NCI-H748 (cell line): ENCODE measurements at regions not wholly inside any gene's neighbourhood (a gene's known extent, or its start where the extent isn't known, plus 50 kb on each side); places are given as distances from the start of the nearest gene placed in this dataset.
"Not testable (repeated sequence)": the region's sequence is repeated elsewhere in the genome, so short reads cannot be mapped to it uniquely, and the experiment has no call there.

Source experiments
- DNase-seq: peaks from one replicate; lab custom pipeline; 2025; ENCODE audit not compliant: unreplicated experiment; lab: John Stamatoyannopoulos, UW

GRCh38 chr3:126292318-126293070 lies 64.7 kb downstream of the KLF15 start:
- no peak for DNase-seq

GRCh38 chr3:126291537-126291936 lies 65.7 kb downstream of the KLF15 start:
- DNase-seq = no peak

- DNase-seq = no peak
These were observed 66.1 kb downstream of the KLF15 start for GRCh38 chr3:126291061-126291460.

- no peak for DNase-seq
These were observed 66.9 kb downstream of the KLF15 start for GRCh38 chr3:126290325-126290724.

DNA sequence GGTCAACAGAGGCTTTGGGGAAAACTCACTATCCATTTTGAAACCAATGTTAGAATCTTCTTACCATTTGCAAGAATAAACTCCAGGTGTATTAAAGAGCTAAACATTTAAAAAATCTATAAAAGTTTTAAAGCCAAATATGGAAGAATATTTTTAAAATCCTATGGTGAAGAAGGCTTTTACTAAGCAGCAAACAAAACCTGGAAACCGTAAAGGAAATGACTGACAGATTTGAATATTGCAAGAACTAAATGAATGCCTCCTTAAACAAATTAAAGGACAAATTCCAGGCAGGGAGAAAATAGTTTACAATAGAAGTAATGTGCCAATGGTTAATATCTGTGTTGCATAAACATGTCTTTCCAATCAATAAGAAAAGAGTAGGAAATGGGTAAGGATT lies 68.1 kb downstream of the KLF15 start:
- DNase-seq = no peak

DNA sequence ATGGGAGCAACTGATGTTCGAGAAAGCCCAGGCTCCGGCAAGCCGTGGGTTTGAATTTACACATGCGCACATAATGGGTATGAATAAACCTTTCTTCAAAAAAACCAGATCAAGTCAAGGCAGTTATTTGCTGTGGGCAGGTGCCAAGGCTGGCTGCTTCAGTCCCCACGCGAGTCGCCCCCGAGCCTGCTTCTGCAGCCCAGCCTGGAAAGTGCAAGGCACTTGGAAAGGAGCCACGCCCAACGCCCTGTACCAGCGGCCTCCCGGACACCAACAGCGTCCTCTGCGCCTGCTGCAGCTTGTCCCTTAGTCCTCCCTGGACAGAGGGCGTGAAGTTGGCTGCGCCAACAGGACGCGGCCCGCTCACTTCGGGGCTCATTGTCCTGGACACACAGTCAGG lies 68.9 kb downstream of the KLF15 start:
- peak; percentile 49 for DNase-seq

DNA sequence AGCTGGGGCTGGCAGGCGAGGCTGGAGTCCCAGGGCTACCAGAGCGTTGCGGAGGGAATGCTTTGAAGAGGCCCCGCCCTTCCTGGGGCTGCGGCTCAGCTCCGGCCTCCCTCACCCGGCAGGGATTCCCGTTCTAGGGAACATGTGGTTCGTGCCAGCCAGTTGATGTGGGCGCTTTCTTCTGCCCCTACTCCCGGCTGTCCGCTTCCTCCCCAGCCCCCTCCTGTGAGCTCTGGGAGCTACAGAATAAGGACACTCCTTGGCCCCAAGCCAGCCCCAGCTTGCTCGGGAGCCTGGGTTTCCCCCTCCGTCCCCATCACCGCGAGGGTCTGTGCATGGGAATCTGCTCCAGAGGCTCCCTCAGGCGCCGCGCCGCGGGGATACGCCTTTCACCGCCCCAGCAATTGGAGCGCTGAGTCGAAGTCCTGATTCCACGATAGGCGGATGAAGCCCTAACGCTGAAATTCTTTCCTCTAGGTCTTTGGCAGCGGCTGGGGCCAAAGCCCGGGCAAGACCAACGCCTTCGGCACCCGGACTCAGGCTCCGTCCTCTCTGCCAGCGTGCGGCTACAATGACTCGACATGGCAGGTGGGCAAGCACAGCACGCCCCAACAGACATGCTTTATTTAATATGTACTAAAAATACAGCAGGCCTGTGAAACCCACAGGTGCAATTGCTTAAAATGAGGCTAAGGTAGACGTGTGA lies 69.5 kb downstream of the KLF15 start:
- DNase-seq = peak; percentile 63

GRCh38 chr3:126287171-126287535 lies 70.1 kb downstream of the KLF15 start:
- DNase-seq = no peak

DNA sequence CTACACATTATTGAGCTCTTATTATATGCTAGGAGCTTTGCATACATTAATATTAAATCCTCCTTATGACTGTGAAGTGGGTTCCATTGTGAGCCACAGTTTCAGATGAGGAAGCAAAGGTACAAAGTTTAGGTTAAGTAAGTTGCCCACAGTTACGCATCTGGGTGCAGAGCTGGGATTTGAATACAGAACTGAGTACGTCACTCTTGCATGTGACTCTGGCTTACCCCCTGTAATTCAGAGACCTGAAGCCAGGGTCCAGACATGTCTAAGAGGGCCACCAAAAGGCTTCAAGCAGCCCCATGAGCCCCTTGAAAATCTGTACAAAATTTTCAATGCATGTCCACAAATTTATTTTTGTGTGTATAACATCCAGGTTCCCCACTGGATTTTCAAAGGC lies 71.8 kb downstream of the KLF15 start:
- no peak for DNase-seq

GRCh38 chr3:126284258-126284904 lies 72.8 kb downstream of the KLF15 start:
- peak; percentile 3 for DNase-seq

- not testable (repeated sequence) for DNase-seq
These were observed 73.6 kb downstream of the KLF15 start for GRCh38 chr3:126283651-126284050.

DNA sequence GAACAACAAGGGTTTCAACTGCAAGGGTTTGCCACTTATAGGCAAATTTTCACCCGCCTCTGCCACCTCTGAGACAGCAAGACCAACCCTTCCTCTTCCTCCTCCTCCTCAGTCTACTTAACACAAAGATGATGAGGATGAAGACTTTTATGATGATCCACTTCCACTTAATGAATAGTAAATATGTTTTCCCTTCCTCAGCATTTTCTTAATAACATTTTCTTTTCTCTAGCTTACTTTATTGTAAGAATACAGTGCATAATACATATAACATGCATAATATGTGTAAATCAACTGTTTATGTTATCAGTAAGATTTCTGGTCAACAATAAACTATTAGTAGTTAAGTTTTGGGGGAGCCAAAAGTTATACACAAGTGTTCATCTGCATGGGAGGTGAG lies 77.4 kb downstream of the KLF15 start:
- DNase-seq = no peak

GRCh38 chr3:126277629-126278378 lies 79.4 kb downstream of the KLF15 start:
- DNase-seq = no peak

- no peak for DNase-seq
These were observed 81.6 kb downstream of the KLF15 start for GRCh38 chr3:126275620-126275904.

DNA sequence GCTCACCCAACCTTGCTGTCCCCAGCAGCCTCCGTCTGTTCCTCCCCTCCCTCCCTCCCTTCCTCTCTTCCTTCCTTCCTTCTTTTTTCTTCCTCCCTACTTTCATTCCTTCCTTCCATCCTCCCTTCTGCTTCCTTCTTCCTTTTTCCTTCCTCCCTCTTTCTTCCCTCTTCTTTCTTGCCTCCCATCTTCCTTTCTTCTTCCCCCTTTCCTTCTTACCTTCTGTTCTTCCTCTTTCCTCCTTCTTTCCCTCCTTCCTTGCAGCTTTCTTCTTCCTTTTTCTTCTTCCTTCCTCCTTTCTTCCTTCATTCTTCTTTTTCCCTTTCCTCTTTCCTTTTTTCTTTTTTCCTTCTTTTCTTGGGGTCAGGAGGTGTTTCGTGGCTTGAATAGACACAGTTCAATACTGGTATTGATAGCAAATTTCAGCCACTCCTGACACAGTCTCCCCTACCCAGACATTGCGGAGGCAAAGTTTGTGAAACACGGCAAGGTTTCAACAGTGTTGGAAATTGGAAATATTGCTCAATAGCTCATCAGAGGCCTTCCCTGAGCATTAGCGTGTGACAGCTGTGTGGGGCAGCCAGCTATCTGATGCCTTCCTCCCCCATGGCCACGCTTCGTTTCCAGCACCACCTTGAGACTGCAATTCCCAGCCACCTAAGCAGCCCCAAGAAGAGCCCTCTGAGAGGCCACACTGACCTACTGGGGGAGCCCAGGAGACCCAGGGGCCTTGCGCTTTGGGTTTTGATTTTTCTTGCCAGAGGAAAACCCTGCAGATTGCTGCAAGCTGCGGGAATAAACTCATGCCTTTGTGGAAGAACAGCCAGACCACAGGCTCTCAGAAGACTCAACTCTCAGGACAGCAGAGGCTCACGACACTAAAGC lies 82.2 kb downstream of the KLF15 start:
- no peak for DNase-seq

GRCh38 chr3:126270145-126270811 lies 86.9 kb downstream of the KLF15 start:
- no peak for DNase-seq

- DNase-seq = no peak
These were observed 87.9 kb downstream of the KLF15 start for GRCh38 chr3:126269354-126269753.

- DNase-seq = no peak
These were observed 88.3 kb downstream of the KLF15 start for GRCh38 chr3:126268866-126269265.

- DNase-seq = no peak
These were observed 87.7 kb upstream of the ALDH1L1 start for GRCh38 chr3:126267976-126268615.
